Peyer's patch (tissue), 4 donors: ENCODE measurements at regions not wholly inside any gene's neighbourhood (a gene's known extent, or its start where the extent isn't known, plus 50 kb on each side); places are given as distances from the start of the nearest gene placed in this dataset.

Experiments used
- CTCF ChIP-seq, 6 experiments: fragments of 450-650 bp in 4 of 6; fragments of 200-600 bp in 2 of 6; sonication (generic) in 1 of 6; IDR thresholded peaks; one replicate each; pipeline ENCODE4 v1.5.1; 2017 to 2019; ENCODE audit warnings: antibody characterized with exemption in 6 of 6, mild to moderate bottlenecking in 3 of 6, moderate library complexity in 1 of 6
- POLR2A ChIP-seq, 2 donors: fragments of 450-650 bp; IDR thresholded peaks; one replicate each; pipeline ENCODE4 v1.5.1; 2017; ENCODE audit warnings: antibody characterized with exemption in 2 of 2, mild to moderate bottlenecking in 2 of 2, moderate library complexity in 2 of 2

- TF ChIP-seq CTCF (IDR thresholded peaks at IDR 0.05) (no peak), POLR2A (IDR thresholded peaks at IDR 0.05) (no peak)
Observed at GRCh38 chr13:50581586-50582196, 261.8 kb downstream of the DLEU7 start.
